ENCODE measurements at regions not wholly inside any gene's neighbourhood (a gene's known extent, or its start where the extent isn't known, plus 50 kb on each side); places are given as distances from the start of the nearest gene placed in this dataset.

GRCh38 chr6:105747823-105748405 lies 338.2 kb upstream of the PRDM1 start:
- ChIA-PET POLR2A (no interaction called here), CTCF (ENCODE audit: low intra/inter-chr PET ratio, low total read pairs) (no interaction called here)
- ATAC-seq, result no peak
- no peak for TF ChIP-seq ZNF3 (CRISPR knock-in tag; IDR thresholded peaks at IDR 0.05)
- no peak for TF ChIP-seq ZXDC (CRISPR knock-in tag; IDR thresholded peaks at IDR 0.05)
- TF ChIP-seq GPN1 (CRISPR knock-in tag; IDR thresholded peaks at IDR 0.05; ENCODE audit: borderline replicate concordance), result no peak
- TF ChIP-seq THYN1 (CRISPR knock-in tag; IDR thresholded peaks at IDR 0.05; ENCODE audit: borderline replicate concordance, low read depth), result no peak
- TF ChIP-seq, protein P1, sequence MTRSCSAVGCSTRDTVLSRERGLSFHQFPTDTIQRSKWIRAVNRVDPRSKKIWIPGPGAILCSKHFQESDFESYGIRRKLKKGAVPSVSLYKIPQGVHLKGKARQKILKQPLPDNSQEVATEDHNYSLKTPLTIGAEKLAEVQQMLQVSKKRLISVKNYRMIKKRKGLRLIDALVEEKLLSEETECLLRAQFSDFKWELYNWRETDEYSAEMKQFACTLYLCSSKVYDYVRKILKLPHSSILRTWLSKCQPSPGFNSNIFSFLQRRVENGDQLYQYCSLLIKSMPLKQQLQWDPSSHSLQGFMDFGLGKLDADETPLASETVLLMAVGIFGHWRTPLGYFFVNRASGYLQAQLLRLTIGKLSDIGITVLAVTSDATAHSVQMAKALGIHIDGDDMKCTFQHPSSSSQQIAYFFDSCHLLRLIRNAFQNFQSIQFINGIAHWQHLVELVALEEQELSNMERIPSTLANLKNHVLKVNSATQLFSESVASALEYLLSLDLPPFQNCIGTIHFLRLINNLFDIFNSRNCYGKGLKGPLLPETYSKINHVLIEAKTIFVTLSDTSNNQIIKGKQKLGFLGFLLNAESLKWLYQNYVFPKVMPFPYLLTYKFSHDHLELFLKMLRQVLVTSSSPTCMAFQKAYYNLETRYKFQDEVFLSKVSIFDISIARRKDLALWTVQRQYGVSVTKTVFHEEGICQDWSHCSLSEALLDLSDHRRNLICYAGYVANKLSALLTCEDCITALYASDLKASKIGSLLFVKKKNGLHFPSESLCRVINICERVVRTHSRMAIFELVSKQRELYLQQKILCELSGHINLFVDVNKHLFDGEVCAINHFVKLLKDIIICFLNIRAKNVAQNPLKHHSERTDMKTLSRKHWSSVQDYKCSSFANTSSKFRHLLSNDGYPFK (CRISPR knock-in tag; IDR thresholded peaks at IDR 0.05; ENCODE audit: borderline replicate concordance), result no peak
- no peak for TF ChIP-seq GTF3A (CRISPR knock-in tag; conservative IDR thresholded peaks at IDR 0.05)
- no peak for TF ChIP-seq EHMT2 (IDR thresholded peaks at IDR 0.05; ENCODE audit: borderline replicate concordance, low read depth, low read length)
- no peak for TF ChIP-seq ZNF589 (CRISPR knock-in tag; conservative IDR thresholded peaks at IDR 0.05)
- TF ChIP-seq RAD21 (CRISPR knock-in tag; IDR thresholded peaks at IDR 0.05), result no peak
- TF ChIP-seq, protein P2, sequence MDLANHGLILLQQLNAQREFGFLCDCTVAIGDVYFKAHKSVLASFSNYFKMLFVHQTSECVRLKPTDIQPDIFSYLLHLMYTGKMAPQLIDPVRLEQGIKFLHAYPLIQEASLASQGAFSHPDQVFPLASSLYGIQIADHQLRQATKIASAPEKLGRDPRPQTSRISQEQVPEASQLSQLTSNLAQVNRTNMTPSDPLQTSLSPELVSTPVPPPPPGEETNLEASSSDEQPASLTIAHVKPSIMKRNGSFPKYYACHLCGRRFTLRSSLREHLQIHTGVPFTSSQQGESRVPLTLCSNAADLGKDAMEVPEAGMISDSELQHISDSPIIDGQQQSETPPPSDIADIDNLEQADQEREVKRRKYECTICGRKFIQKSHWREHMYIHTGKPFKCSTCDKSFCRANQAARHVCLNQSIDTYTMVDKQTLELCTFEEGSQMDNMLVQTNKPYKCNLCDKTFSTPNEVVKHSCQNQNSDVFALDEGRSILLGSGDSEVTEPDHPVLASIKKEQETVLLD (CRISPR knock-in tag; IDR thresholded peaks at IDR 0.05; ENCODE audit: low read depth), result no peak
- no peak for TF ChIP-seq ZNF607 (CRISPR knock-in tag; IDR thresholded peaks at IDR 0.05; ENCODE audit: borderline replicate concordance)
- no peak for TF ChIP-seq PREB (CRISPR knock-in tag; IDR thresholded peaks at IDR 0.05)
- no peak for TF ChIP-seq MAFF (IDR thresholded peaks at IDR 0.05; ENCODE audit: low read depth, low read length)
- intact Hi-C loops (cut with micrococcal nuclease; ENCODE audit: unreplicated experiment), result no loop called here
- Histone ChIP-seq H3K4me2 (ENCODE audit: low read depth, low read length) (no peak overlapping the region), H3K4me3 (replicated peaks in 1 of 3; ENCODE audit: insufficient read depth in 1 of 3, low read depth in 2 of 3, low read length in 3 of 3) (no peak overlapping the region), H3K4me1 (ENCODE audit: insufficient read depth, low read length) (no peaks in the 10 kb centered on the region), H3K79me2 (ENCODE audit: insufficient read depth, low read length) (no peaks in the 10 kb centered on the region), H3K36me3 (replicated peaks in 1 of 2; ENCODE audit: control insufficient read depth in 1 of 2, insufficient read depth in 2 of 2, low read length in 2 of 2) (no peaks in the 10 kb centered on the region), H3K9me3 (ENCODE audit: low read length) (no peaks in the 10 kb centered on the region), H3K27ac (ENCODE audit: extremely low read length, insufficient read depth, low read length) (no peak overlapping the region), H3K9ac (ENCODE audit: insufficient read depth, low read depth, low read length) (no peak overlapping the region), H2AFZ (ENCODE audit: low read length) (no peak overlapping the region), H4K20me1 (ENCODE audit: insufficient read depth, low read length) (no peaks in the 10 kb centered on the region), H3K27me3 (ENCODE audit: control insufficient read depth in 1 of 2, insufficient read depth in 2 of 2, low read length in 2 of 2) (peaks cover 0 to 5% of the 10 kb centered on the region in 2 experiments; a peak in 2 of 5 replicates)
- no peak for DNase-seq (ENCODE audit: low spot score)
- 0% methylated on average over 3 of the region's 3 CpGs for WGBS (ENCODE audit: low lambda C conversion rate)
- BruUV-seq (replicated peaks), result no TSS peak
- in situ Hi-C loops (cut with HindIII; ENCODE audit: extremely low pct_ligation_motif_present, low pct_unique_long_range_greater_than_20kb), result loop anchor here (25.0 kb wide), 1 partner anchor 464 kb away; no protein-coding TSS in a partner anchor
- FAIRE-seq, result no peak
